ENCODE measurements at regions not wholly inside any gene's neighbourhood (a gene's known extent, or its start where the extent isn't known, plus 50 kb on each side); places are given as distances from the start of the nearest gene placed in this dataset.

DNA sequence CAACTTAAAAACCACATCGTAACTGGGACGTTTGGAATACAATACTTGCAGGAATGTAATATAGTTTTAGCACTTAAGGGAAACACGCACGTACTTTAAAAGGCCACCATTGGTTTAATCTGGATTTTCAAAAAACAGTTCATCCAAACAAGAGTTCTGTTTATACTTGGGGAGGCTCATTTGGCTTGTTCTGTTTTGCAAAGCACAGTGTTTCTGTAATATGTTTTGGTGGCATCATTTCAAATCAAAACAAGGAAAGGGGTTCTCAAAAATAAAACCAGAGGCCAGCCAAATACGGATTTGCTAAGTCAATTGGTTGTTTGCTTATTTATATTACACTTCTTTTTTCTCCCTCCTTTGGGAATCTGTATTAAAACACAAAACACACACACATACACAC, 656.1 kb upstream of the SOX9 start:
- TF ChIP-seq SPI1 (IDR thresholded peaks at IDR 0.05; ENCODE audit: low read depth, low read length) (no peak), PAX5 (IDR thresholded peaks at IDR 0.05; ENCODE audit: insufficient read depth, low read length, severe bottlenecking) (no peak), POLR2A (IDR thresholded peaks at IDR 0.05; ENCODE audit: low read depth, low read length) (no peak), TAF1 (IDR thresholded peaks at IDR 0.05; ENCODE audit: low read depth, low read length) (no peak), POLR2AphosphoS5 (IDR thresholded peaks at IDR 0.05; ENCODE audit: low read depth, low read length) (no peak), POU2F2 (IDR thresholded peaks at IDR 0.05; ENCODE audit: low read depth, low read length) (no peak)
- DNase-seq (ENCODE audit: insufficient read length, low spot score): no peak
- FAIRE-seq: no peak

GRCh38 chr17:71467719-71468118, 653.1 kb upstream of the SOX9 start:
- DNase-seq (ENCODE audit: insufficient read length, low spot score) (no peak), FAIRE-seq (no peak)
- TF ChIP-seq PAX5 (IDR thresholded peaks at IDR 0.05; ENCODE audit: insufficient read depth, low read length, severe bottlenecking) (no peak), SPI1 (IDR thresholded peaks at IDR 0.05; ENCODE audit: low read depth, low read length) (no peak), POLR2AphosphoS5 (IDR thresholded peaks at IDR 0.05; ENCODE audit: low read depth, low read length) (no peak), POU2F2 (IDR thresholded peaks at IDR 0.05; ENCODE audit: low read depth, low read length) (no peak), POLR2A (IDR thresholded peaks at IDR 0.05; ENCODE audit: low read depth, low read length) (no peak), TAF1 (IDR thresholded peaks at IDR 0.05; ENCODE audit: low read depth, low read length) (no peak)

DNA sequence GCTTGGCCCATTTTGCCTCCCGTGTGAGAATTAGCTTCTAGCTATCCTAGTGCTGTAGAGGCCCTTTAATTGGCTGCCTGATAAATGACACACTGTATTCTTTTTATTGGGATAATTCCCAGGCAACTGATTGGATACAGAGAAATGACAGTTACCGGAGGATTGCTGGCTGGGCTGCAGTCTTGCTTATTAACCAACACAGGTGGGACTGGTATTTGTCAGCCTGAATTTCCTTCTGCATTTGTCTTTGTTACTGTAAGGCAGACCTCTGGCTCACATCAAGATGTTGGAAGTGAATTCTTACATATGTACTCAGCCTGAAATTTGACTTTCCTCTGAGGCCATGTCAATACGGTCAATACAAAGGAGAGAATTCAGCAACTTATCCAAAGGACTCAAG, 650.8 kb upstream of the SOX9 start:
- FAIRE-seq (no peak), DNase-seq (ENCODE audit: insufficient read length, low spot score) (no peak)
- TF ChIP-seq TAF1 (IDR thresholded peaks at IDR 0.05; ENCODE audit: low read depth, low read length): no peak
- TF ChIP-seq POU2F2 (IDR thresholded peaks at IDR 0.05; ENCODE audit: low read depth, low read length): no peak
- TF ChIP-seq SPI1 (IDR thresholded peaks at IDR 0.05; ENCODE audit: low read depth, low read length): no peak
- no peak for TF ChIP-seq POLR2AphosphoS5 (IDR thresholded peaks at IDR 0.05; ENCODE audit: low read depth, low read length)
- TF ChIP-seq POLR2A (IDR thresholded peaks at IDR 0.05; ENCODE audit: low read depth, low read length): no peak
- no peak for TF ChIP-seq PAX5 (IDR thresholded peaks at IDR 0.05; ENCODE audit: insufficient read depth, low read length, severe bottlenecking)

GRCh38 chr17:71472809-71473789, 647.7 kb upstream of the SOX9 start:
- peak; percentile 3 for DNase-seq (ENCODE audit: insufficient read length, low spot score)
- TF ChIP-seq POLR2AphosphoS5 (IDR thresholded peaks at IDR 0.05; ENCODE audit: low read depth, low read length) (no peak), TAF1 (IDR thresholded peaks at IDR 0.05; ENCODE audit: low read depth, low read length) (no peak), POLR2A (IDR thresholded peaks at IDR 0.05; ENCODE audit: low read depth, low read length) (no peak), SPI1 (IDR thresholded peaks at IDR 0.05; ENCODE audit: low read depth, low read length) (no peak), POU2F2 (IDR thresholded peaks at IDR 0.05; ENCODE audit: low read depth, low read length) (no peak), PAX5 (IDR thresholded peaks at IDR 0.05; ENCODE audit: insufficient read depth, low read length, severe bottlenecking) (no peak)
- peak; percentile 74 for FAIRE-seq

DNA sequence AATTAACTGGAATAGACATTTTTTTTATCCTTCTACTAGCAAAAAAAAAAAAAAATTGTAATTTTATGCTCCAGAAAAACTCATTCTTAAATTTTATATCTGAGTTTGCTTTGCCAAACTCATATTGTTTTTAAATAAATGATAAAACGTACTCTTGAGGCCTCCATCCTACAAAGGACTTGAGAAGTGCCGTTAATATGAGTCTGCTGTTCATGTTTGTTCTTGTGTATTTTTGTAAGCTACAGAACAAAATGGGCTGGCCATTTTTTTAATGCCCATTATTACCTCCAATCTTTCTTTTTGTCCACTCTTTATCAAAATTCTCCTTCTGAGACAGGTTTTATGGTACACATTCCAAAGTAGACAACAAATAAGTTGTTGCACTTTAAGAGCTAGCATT, 643.5 kb upstream of the SOX9 start:
- TF ChIP-seq POLR2AphosphoS5 (IDR thresholded peaks at IDR 0.05; ENCODE audit: low read depth, low read length) (no peak), POLR2A (IDR thresholded peaks at IDR 0.05; ENCODE audit: low read depth, low read length) (no peak), TAF1 (IDR thresholded peaks at IDR 0.05; ENCODE audit: low read depth, low read length) (no peak), SPI1 (IDR thresholded peaks at IDR 0.05; ENCODE audit: low read depth, low read length) (no peak)
- DNase-seq (ENCODE audit: insufficient read length, low spot score) (no peak), FAIRE-seq (no peak)

GRCh38 chr17:71480099-71480498, 640.7 kb upstream of the SOX9 start:
- DNase-seq (ENCODE audit: insufficient read length, low spot score) (no peak), FAIRE-seq (no peak)
- TF ChIP-seq PAX5 (IDR thresholded peaks at IDR 0.05; ENCODE audit: insufficient read depth, low read length, severe bottlenecking) (no peak), POLR2AphosphoS5 (IDR thresholded peaks at IDR 0.05; ENCODE audit: low read depth, low read length) (no peak), POLR2A (IDR thresholded peaks at IDR 0.05; ENCODE audit: low read depth, low read length) (no peak), POU2F2 (IDR thresholded peaks at IDR 0.05; ENCODE audit: low read depth, low read length) (no peak), SPI1 (IDR thresholded peaks at IDR 0.05; ENCODE audit: low read depth, low read length) (no peak), TAF1 (IDR thresholded peaks at IDR 0.05; ENCODE audit: low read depth, low read length) (no peak)

- TF ChIP-seq PAX5 (IDR thresholded peaks at IDR 0.05; ENCODE audit: insufficient read depth, low read length, severe bottlenecking) (no peak), SPI1 (IDR thresholded peaks at IDR 0.05; ENCODE audit: low read depth, low read length) (no peak), POLR2A (IDR thresholded peaks at IDR 0.05; ENCODE audit: low read depth, low read length) (no peak), POLR2AphosphoS5 (IDR thresholded peaks at IDR 0.05; ENCODE audit: low read depth, low read length) (no peak), TAF1 (IDR thresholded peaks at IDR 0.05; ENCODE audit: low read depth, low read length) (no peak)
- no peak for DNase-seq (ENCODE audit: insufficient read length, low spot score)
- FAIRE-seq: no peak
Measured at GRCh38 chr17:71482625-71483024, 638.2 kb upstream of the SOX9 start.

GRCh38 chr17:71484546-71484945, 636.3 kb upstream of the SOX9 start:
- no peak for DNase-seq (ENCODE audit: insufficient read length, low spot score)
- FAIRE-seq: no peak
- TF ChIP-seq SPI1 (IDR thresholded peaks at IDR 0.05; ENCODE audit: low read depth, low read length): no peak
- no peak for TF ChIP-seq PAX5 (IDR thresholded peaks at IDR 0.05; ENCODE audit: insufficient read depth, low read length, severe bottlenecking)
- no peak for TF ChIP-seq TAF1 (IDR thresholded peaks at IDR 0.05; ENCODE audit: low read depth, low read length)
- no peak for TF ChIP-seq POLR2AphosphoS5 (IDR thresholded peaks at IDR 0.05; ENCODE audit: low read depth, low read length)
- no peak for TF ChIP-seq POLR2A (IDR thresholded peaks at IDR 0.05; ENCODE audit: low read depth, low read length)
- TF ChIP-seq POU2F2 (IDR thresholded peaks at IDR 0.05; ENCODE audit: low read depth, low read length): no peak

- DNase-seq (ENCODE audit: insufficient read length, low spot score) (no peak), FAIRE-seq (no peak)
- TF ChIP-seq POLR2A (IDR thresholded peaks at IDR 0.05; ENCODE audit: low read depth, low read length) (no peak), POU2F2 (IDR thresholded peaks at IDR 0.05; ENCODE audit: low read depth, low read length) (no peak), TAF1 (IDR thresholded peaks at IDR 0.05; ENCODE audit: low read depth, low read length) (no peak), PAX5 (IDR thresholded peaks at IDR 0.05; ENCODE audit: insufficient read depth, low read length, severe bottlenecking) (no peak), SPI1 (IDR thresholded peaks at IDR 0.05; ENCODE audit: low read depth, low read length) (no peak), POLR2AphosphoS5 (IDR thresholded peaks at IDR 0.05; ENCODE audit: low read depth, low read length) (no peak)
Measured at GRCh38 chr17:71485426-71485825, 635.4 kb upstream of the SOX9 start.
